Naive thymus-derived CD4-positive, alpha-beta T cell (primary cell): ENCODE measurements at regions not wholly inside any gene's neighbourhood (a gene's known extent, or its start where the extent isn't known, plus 50 kb on each side); places are given as distances from the start of the nearest gene placed in this dataset.
"Not testable (repeated sequence)": the region's sequence is repeated elsewhere in the genome, so short reads cannot be mapped to it uniquely, and the experiment has no call there.

Experiments used
- ATAC-seq: fragments of 150-1000 bp; cut with Tn5 transposase; 2 replicates; pipeline ENCODE4 v1.10.0; 2021; ENCODE audit warnings: mild to moderate bottlenecking, moderate library complexity
- CTCF ChIA-PET: fragments of 350-600 bp; sonication (Branson Sonifier 250); formaldehyde crosslinking; loops from one replicate; lab custom pipeline; 2021; ENCODE audit warnings: antibody characterized with exemption; lab: Charles Lee
- POLR2A ChIA-PET: fragments of 350-600 bp; sonication (Branson Sonifier 250); formaldehyde crosslinking; loops from one replicate; lab custom pipeline; 2021; ENCODE audit warnings: antibody characterized with exemption, inconsistent platforms; lab: Charles Lee
- DNase-seq, 9 donors: peaks; one replicate each; pipeline versions ENCODE4 v3.0.0 to v3.0.0-alpha.2; 2020 to 2022; ENCODE audit warnings: mixed read lengths in 1 of 9
- H3K27ac ChIP-seq: one replicate; pipeline ENCODE4 v1.7.0; 2013; ENCODE audit warnings: mild to moderate bottlenecking, low read depth, low read length, moderate library complexity
- H3K27me3 ChIP-seq, 2 donors: one replicate each; pipeline ENCODE4 v1.7.0; 2013; ENCODE audit warnings: low read length in 2 of 2, mild to moderate bottlenecking in 2 of 2, moderate library complexity in 2 of 2; ENCODE audit not compliant: control insufficient read depth in 2 of 2, insufficient read depth in 2 of 2
- H3K36me3 ChIP-seq, 3 experiments: 1 replicate in 2 of 3; 2 replicates in 1 of 3; pipeline ENCODE4 v1.7.0; 2013; ENCODE audit warnings: low read length in 3 of 3, mild to moderate bottlenecking in 3 of 3, moderate library complexity in 1 of 3; ENCODE audit not compliant: insufficient read depth in 3 of 3, control insufficient read depth in 2 of 3
- H3K4me1 ChIP-seq, 2 donors: one replicate each; pipeline ENCODE4 v1.7.0; 2013; ENCODE audit warnings: low read length in 2 of 2, mild to moderate bottlenecking in 2 of 2, moderate library complexity in 1 of 2; ENCODE audit not compliant: control insufficient read depth in 2 of 2, insufficient read depth in 2 of 2
- H3K4me3 ChIP-seq: 2 replicates; pipeline ENCODE4 v1.7.0; 2013; ENCODE audit warnings: mild to moderate bottlenecking, low read length
- H3K9me3 ChIP-seq, 3 experiments: 1 replicate in 2 of 3; 2 replicates in 1 of 3; pipeline ENCODE4 v1.7.0; 2013; ENCODE audit warnings: low read length in 3 of 3; ENCODE audit not compliant: control insufficient read depth in 2 of 3
- H3K27ac Mint-ChIP-seq, 9 donors: one replicate each; pipeline ENCODE4 v1.8.0; 2020 to 2022; ENCODE audit warnings: mixed read lengths in 9 of 9, mild to moderate bottlenecking in 8 of 9, moderate library complexity in 5 of 9, inconsistent platforms in 2 of 9
- H3K27me3 Mint-ChIP-seq, 5 donors: one replicate each; pipeline ENCODE4 v1.8.0; 2021 to 2022; ENCODE audit warnings: mixed read lengths in 5 of 5, mild to moderate bottlenecking in 1 of 5
- H3K36me3 Mint-ChIP-seq, 5 donors: one replicate each; pipeline ENCODE4 v1.8.0; 2020 to 2022; ENCODE audit warnings: mixed read lengths in 5 of 5, mild to moderate bottlenecking in 3 of 5, inconsistent platforms in 1 of 5
- H3K4me1 Mint-ChIP-seq, 7 donors: one replicate each; pipeline ENCODE4 v1.8.0; 2020 to 2022; ENCODE audit warnings: mixed read lengths in 7 of 7, mild to moderate bottlenecking in 3 of 7, inconsistent platforms in 1 of 7
- H3K4me3 Mint-ChIP-seq, 10 donors: one replicate each; pipeline ENCODE4 v1.8.0; 2020 to 2022; ENCODE audit warnings: mild to moderate bottlenecking in 10 of 10, mixed read lengths in 10 of 10, moderate library complexity in 6 of 10, inconsistent platforms in 2 of 10
- H3K9me3 Mint-ChIP-seq, 11 donors: one replicate each; pipeline ENCODE4 v1.8.0; 2020 to 2022; ENCODE audit warnings: mixed read lengths in 11 of 11, mild to moderate bottlenecking in 4 of 11, inconsistent platforms in 1 of 11, moderate library complexity in 1 of 11
- intact Hi-C, 2 donors: fragments of 100-400 bp; cut with micrococcal nuclease; formaldehyde crosslinking; loops; one replicate each; pipeline ENCODE4 v1.15.1; 2023

- CTCF ChIA-PET: interaction anchor here (1.6 kb wide), 1 partner anchor 226 kb away, joined by 5 read pairs; no protein-coding TSS in a partner anchor
- no peak for DNase-seq
- H3K4me1 Mint-ChIP-seq: peaks cover 0 to 4% (median 0%) of the 10 kb centered on the region in 7 donors
Observed at GRCh38 chr6:144488590-144488989, 203.5 kb downstream of the UTRN start.

GRCh38 chr6:144493035-144493910 is 208.1 kb downstream of the UTRN start:
- no peak overlapping the region for H3K27ac ChIP-seq
- intact Hi-C loops: no loop called here
- no peak overlapping the region for H3K4me3 Mint-ChIP-seq
- H3K27me3 Mint-ChIP-seq: no peaks in the 10 kb centered on the region
- H3K9me3 ChIP-seq: no peaks in the 10 kb centered on the region
- H3K36me3 Mint-ChIP-seq: peaks cover 22 to 57% (median 42%) of the 10 kb centered on the region in 5 donors
- no peaks in the 10 kb centered on the region for H3K27me3 ChIP-seq
- H3K27ac Mint-ChIP-seq: no peak overlapping the region
- POLR2A ChIA-PET: interaction anchor here (0.6 kb wide), 1 partner anchor 40 kb away, joined by 3 read pairs; no protein-coding TSS in a partner anchor
- H3K9me3 Mint-ChIP-seq: no peaks in the 10 kb centered on the region
- no peak for DNase-seq
- peaks cover 9 to 55% (median 31%) of the 10 kb centered on the region in 3 experiments for H3K36me3 ChIP-seq
- CTCF ChIA-PET: interaction anchor here (0.6 to 1.2 kb wide), 2 partner anchors 25 to 386 kb away, joined by 3 read pairs; no protein-coding TSS in a partner anchor
- ATAC-seq: no peak
- peaks cover 5 to 19% (median 8%) of the 10 kb centered on the region in 7 donors for H3K4me1 Mint-ChIP-seq
- no peaks in the 10 kb centered on the region for H3K4me1 ChIP-seq
- H3K4me3 ChIP-seq: no peak overlapping the region

More at GRCh38 chr6:144488590-144488989, 203.5 kb downstream of the UTRN start:
- no peaks in the 10 kb centered on the region for H3K27me3 ChIP-seq
- H3K27ac ChIP-seq: no peak overlapping the region
- H3K36me3 ChIP-seq: peaks cover 27 to 73% (median 53%) of the 10 kb centered on the region in 3 experiments
- no peaks in the 10 kb centered on the region for H3K4me1 ChIP-seq
- no peaks in the 10 kb centered on the region for H3K9me3 ChIP-seq
- no peak overlapping the region for H3K4me3 ChIP-seq
- ATAC-seq: no peak
- Mint-ChIP-seq H3K27me3 (no peaks in the 10 kb centered on the region), H3K36me3 (peaks cover 19 to 50% (median 32%) of the 10 kb centered on the region in 5 donors), H3K9me3 (no peaks in the 10 kb centered on the region), H3K27ac (no peak overlapping the region), H3K4me3 (no peak overlapping the region)
- intact Hi-C loops: no loop called here
- POLR2A ChIA-PET: no interaction called here

- POLR2A ChIA-PET: not testable (repeated sequence)
- H3K36me3 Mint-ChIP-seq: peaks cover 31 to 69% (median 50%) of the 10 kb centered on the region in 5 donors
Observed at GRCh38 chr6:144495076-144495475, 209.9 kb downstream of the UTRN start.

GRCh38 chr6:144497650-144498049 is 212.5 kb downstream of the UTRN start:
- Histone ChIP-seq H3K4me3 (no peak overlapping the region), H3K36me3 (peaks cover 0 to 42% (median 6%) of the 10 kb centered on the region in 3 experiments), H3K9me3 (no peaks in the 10 kb centered on the region), H3K27me3 (no peaks in the 10 kb centered on the region), H3K27ac (no peak overlapping the region), H3K4me1 (peaks cover 0 to 5% of the 10 kb centered on the region in 2 donors)
- Mint-ChIP-seq H3K27ac (peak overlapping the region in 4 of 9 donors; percentile 2 to 12 (median 4)), H3K9me3 (peaks cover 0 to 3% (median 0%) of the 10 kb centered on the region in 11 donors), H3K36me3 (peaks cover 20 to 65% (median 47%) of the 10 kb centered on the region in 5 donors), H3K4me3 (no peak overlapping the region), H3K27me3 (no peaks in the 10 kb centered on the region), H3K4me1 (peaks cover 8 to 25% (median 20%) of the 10 kb centered on the region in 7 donors)
- DNase-seq (no peak), ATAC-seq (no peak)
- POLR2A ChIA-PET: no interaction called here
- CTCF ChIA-PET: interaction anchor here (0.6 kb wide), 1 partner anchor 200 kb away, joined by 3 read pairs; no protein-coding TSS in a partner anchor
- intact Hi-C loops: no loop called here

More at GRCh38 chr6:144495076-144495475, 209.9 kb downstream of the UTRN start:
- H3K27me3 Mint-ChIP-seq, H3K9me3 Mint-ChIP-seq, H3K9me3 ChIP-seq, H3K27ac Mint-ChIP-seq, H3K4me1 ChIP-seq, H3K27me3 ChIP-seq, intact Hi-C loops, DNase-seq, ATAC-seq, H3K4me3 Mint-ChIP-seq, H3K27ac ChIP-seq, H3K4me3 ChIP-seq: not testable (repeated sequence)
- peaks cover 8 to 19% (median 12%) of the 10 kb centered on the region in 7 donors for H3K4me1 Mint-ChIP-seq
- CTCF ChIA-PET: interaction anchor here (0.5 kb wide), 1 partner anchor 246 kb away, joined by 3 read pairs; no protein-coding TSS in a partner anchor
- peaks cover 5 to 53% (median 23%) of the 10 kb centered on the region in 3 experiments for H3K36me3 ChIP-seq

- H3K4me1 ChIP-seq: peaks cover 0 to 5% of the 10 kb centered on the region in 2 donors
- peak overlapping the region in 1 of 10 donors; percentile 12 for H3K4me3 Mint-ChIP-seq
- peaks cover 48 to 82% (median 71%) of the 10 kb centered on the region in 5 donors for H3K36me3 Mint-ChIP-seq
- no peak for ATAC-seq
- peaks cover 15 to 45% (median 25%) of the 10 kb centered on the region in 7 donors for H3K4me1 Mint-ChIP-seq
- H3K27me3 ChIP-seq: no peaks in the 10 kb centered on the region
- no peak overlapping the region for H3K27ac ChIP-seq
- ChIA-PET CTCF (no interaction called here), POLR2A (no interaction called here)
- no peak for DNase-seq
- H3K9me3 Mint-ChIP-seq: peaks cover 8 to 28% (median 11%) of the 10 kb centered on the region in 11 donors
- H3K27ac Mint-ChIP-seq: peak overlapping the region in 5 of 9 donors; percentile 3 to 69 (median 38)
- intact Hi-C loops: no loop called here
- H3K27me3 Mint-ChIP-seq: no peaks in the 10 kb centered on the region
- peaks cover 0 to 6% (median 0%) of the 10 kb centered on the region in 3 experiments for H3K9me3 ChIP-seq
- H3K36me3 ChIP-seq: peaks cover 0 to 39% (median 6%) of the 10 kb centered on the region in 3 experiments
- no peak overlapping the region for H3K4me3 ChIP-seq
Observed at GRCh38 chr6:144500892-144501291, 215.8 kb downstream of the UTRN start.

DNA sequence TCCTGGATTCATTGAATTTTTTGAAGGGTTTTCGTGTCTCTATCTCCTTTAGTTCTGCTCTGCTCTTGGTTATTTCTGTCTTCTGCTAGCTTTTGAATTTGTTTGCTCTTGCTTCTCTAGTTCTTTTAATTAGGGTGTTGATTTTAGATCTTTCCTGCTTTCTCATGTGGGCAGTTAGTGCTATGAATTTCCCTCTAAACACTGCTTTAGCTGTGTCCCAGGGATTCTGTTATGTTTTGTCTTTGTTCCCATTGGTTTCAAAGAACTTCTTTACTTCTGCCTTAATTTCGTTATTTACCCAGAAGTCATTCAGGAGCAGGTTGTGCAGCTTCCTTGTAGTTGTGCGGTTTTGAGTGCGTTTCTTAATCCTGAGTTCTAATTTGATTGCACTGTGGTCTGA is 220.1 kb downstream of the UTRN start:
- ATAC-seq, intact Hi-C loops, POLR2A ChIA-PET, H3K27me3 Mint-ChIP-seq, CTCF ChIA-PET, H3K4me3 ChIP-seq, H3K4me1 ChIP-seq, H3K27me3 ChIP-seq, H3K27ac ChIP-seq, DNase-seq, H3K9me3 ChIP-seq: not testable (repeated sequence)
- peaks cover 0 to 31% (median 6%) of the 10 kb centered on the region in 3 experiments for H3K36me3 ChIP-seq
- peak overlapping the region in 1 of 10 donors; percentile 24 for H3K4me3 Mint-ChIP-seq
- H3K27ac Mint-ChIP-seq: peak overlapping the region in 1 of 9 donors; percentile 32
- H3K9me3 Mint-ChIP-seq: peaks cover 8 to 33% (median 15%) of the 10 kb centered on the region in 11 donors
- H3K36me3 Mint-ChIP-seq: peaks cover 53 to 79% (median 70%) of the 10 kb centered on the region in 5 donors
- H3K4me1 Mint-ChIP-seq: peaks cover 10 to 44% (median 24%) of the 10 kb centered on the region in 7 donors
